BJ (cell line): ENCODE measurements at regions not wholly inside any gene's neighbourhood (a gene's known extent, or its start where the extent isn't known, plus 50 kb on each side); places are given as distances from the start of the nearest gene placed in this dataset.
A peak's percentile ranks its signal among the peaks of the same experiment; 100 is the strongest.

ENCODE experiments used
- CTCF ChIA-PET: fragments of 350-600 bp; formaldehyde crosslinking; extraction: SDS; loops from one replicate; lab custom pipeline; 2021; ENCODE audit warnings: antibody characterized with exemption, inconsistent platforms; lab: Yijun Ruan, JAX
- POLR2A ChIA-PET: fragments of 300-600 bp; sonication (Branson Sonifier 250); formaldehyde crosslinking; extraction: SDS; loops from one replicate; lab custom pipeline; 2021; ENCODE audit warnings: antibody characterized with exemption; lab: Charles Lee
- DNase-seq: peaks from one replicate; pipeline ENCODE4 v3.0.0-alpha.2; 2011; ENCODE audit warnings: low read depth
- H3K27me3 ChIP-seq: 2 replicates; pipeline ENCODE4 v1.6.0; 2011; ENCODE audit warnings: low read length; ENCODE audit not compliant: control insufficient read depth, insufficient read depth
- H3K36me3 ChIP-seq: 2 replicates; pipeline ENCODE4 v1.5.1; 2011; ENCODE audit warnings: low read length; ENCODE audit not compliant: control insufficient read depth, insufficient read depth
- H3K4me3 ChIP-seq: 2 replicates; pipeline ENCODE4 v1.5.1; 2011; ENCODE audit warnings: low read depth, mild to moderate bottlenecking, control low read depth, low read length
- TF ChIP-seq, protein P1 (sequence below): IDR thresholded peaks from 2 replicates; pipeline ENCODE4 v1.5.1; 2011; ENCODE audit warnings: low read depth, mild to moderate bottlenecking, control low read depth, inconsistent platforms, low read length, moderate library complexity; ENCODE audit not compliant: insufficient read depth

DNA sequence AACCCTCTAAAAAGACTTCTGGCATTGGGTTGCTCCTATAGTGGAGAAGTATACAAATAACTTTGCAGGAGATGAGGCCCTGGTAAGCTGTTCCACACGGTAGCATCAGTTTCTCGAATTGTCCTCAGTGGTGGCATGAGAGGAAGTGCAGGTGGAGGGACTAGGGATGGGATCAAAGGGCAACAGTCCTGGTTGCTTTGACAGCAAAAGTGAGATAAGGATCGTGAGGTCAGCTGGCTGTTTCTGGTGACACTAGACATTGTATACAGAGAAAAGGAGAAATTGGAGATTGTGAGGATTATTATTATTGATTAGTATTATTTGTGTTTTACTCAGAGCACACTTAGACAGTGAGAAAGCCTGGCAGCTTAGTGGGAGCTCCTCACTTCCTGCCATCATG lies 61.3 kb upstream of the EXOC2 start:
- no peak for DNase-seq
- no peak overlapping the region for H3K4me3 ChIP-seq
- CTCF ChIA-PET = interaction anchor here (0.8 to 1.4 kb wide), 3 partner anchors 11 to 34 kb away, joined by 3 to 4 read pairs (median 3); no protein-coding TSS in a partner anchor
- no peaks in the 10 kb centered on the region for H3K36me3 ChIP-seq
- no peaks in the 10 kb centered on the region; the same call in 1 of the 2 replicates for H3K27me3 ChIP-seq
- TF ChIP-seq, protein P1, sequence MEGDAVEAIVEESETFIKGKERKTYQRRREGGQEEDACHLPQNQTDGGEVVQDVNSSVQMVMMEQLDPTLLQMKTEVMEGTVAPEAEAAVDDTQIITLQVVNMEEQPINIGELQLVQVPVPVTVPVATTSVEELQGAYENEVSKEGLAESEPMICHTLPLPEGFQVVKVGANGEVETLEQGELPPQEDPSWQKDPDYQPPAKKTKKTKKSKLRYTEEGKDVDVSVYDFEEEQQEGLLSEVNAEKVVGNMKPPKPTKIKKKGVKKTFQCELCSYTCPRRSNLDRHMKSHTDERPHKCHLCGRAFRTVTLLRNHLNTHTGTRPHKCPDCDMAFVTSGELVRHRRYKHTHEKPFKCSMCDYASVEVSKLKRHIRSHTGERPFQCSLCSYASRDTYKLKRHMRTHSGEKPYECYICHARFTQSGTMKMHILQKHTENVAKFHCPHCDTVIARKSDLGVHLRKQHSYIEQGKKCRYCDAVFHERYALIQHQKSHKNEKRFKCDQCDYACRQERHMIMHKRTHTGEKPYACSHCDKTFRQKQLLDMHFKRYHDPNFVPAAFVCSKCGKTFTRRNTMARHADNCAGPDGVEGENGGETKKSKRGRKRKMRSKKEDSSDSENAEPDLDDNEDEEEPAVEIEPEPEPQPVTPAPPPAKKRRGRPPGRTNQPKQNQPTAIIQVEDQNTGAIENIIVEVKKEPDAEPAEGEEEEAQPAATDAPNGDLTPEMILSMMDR = no peak
- POLR2A ChIA-PET = no interaction called here

DNA sequence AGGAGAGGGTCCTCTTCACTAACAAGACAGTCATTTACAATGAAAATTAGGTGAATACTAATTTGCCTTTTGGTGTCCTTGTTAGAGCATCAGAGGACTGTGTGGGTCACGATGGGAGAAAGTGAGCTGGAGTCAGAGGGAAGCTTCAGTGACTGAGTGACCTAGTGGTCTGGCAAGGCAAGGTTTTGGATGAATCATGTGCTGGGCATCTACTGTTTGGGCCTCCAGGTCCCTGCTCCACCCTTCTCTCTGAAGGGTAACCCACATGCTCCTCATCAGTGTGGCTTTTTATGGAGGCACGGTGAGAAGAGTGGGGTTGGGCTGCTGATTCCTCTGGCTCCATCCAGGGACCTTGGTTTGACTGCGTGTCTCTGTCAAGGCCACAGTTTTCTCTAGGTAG lies 60.5 kb upstream of the EXOC2 start:
- H3K27me3 ChIP-seq = no peaks in the 10 kb centered on the region; the same call in 1 of the 2 replicates
- H3K4me3 ChIP-seq = no peak overlapping the region
- POLR2A ChIA-PET = no interaction called here
- DNase-seq = peak; percentile 19
- CTCF ChIA-PET = interaction anchor here (0.6 to 1.4 kb wide), 4 partner anchors 12 to 338 kb away, joined by 3 to 4 read pairs (median 3); no protein-coding TSS in a partner anchor
- TF ChIP-seq, protein P1 = no peak
- H3K36me3 ChIP-seq = no peaks in the 10 kb centered on the region

DNA sequence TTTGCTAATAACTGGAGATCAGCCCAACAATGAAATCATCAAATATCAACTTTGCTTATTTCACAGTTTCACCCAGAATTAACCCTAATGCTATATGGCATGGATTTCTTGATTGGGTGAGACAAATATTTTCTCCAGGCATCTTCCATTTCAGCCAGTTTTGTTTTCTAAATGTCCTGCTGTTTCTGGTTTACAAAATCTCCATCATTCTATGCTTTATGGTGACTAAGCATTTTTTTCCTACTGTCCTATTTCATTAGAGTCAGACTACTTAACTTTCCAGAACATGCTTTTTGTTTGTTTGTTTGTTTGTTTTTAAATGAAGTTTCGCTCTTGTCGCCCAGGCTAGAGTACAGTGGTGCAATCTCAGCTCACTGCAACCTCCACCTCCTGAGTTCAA lies 59.5 kb upstream of the EXOC2 start:
- no peak for DNase-seq
- TF ChIP-seq, protein P1 = no peak
- H3K36me3 ChIP-seq = no peaks in the 10 kb centered on the region
- ChIA-PET CTCF (interaction anchor here (0.9 kb wide), 1 partner anchor 9 kb away, joined by 3 read pairs; no protein-coding TSS in a partner anchor), POLR2A (no interaction called here)
- no peak overlapping the region for H3K4me3 ChIP-seq
- peaks cover 2% of the 10 kb centered on the region for H3K27me3 ChIP-seq

DNA sequence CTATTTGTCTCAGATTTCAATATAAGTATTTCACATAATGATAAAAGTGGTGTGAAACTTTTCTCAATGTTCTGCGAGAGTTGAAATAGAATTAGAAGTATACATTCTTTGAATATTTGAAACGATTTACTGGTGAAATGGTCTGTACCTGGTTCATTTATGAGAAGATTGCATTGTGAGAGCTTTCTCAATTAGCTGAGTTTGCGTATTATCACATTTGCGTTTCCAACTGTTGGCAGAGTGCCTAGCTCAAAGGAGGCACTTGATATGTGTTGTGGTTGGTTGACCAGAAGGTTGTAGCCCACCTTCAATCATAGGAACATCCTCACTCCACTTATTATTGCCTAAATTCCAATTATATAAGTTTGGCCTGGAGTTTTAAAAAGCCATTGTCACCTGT lies 58.8 kb upstream of the EXOC2 start:
- H3K27me3 ChIP-seq = peaks cover 3% of the 10 kb centered on the region
- POLR2A ChIA-PET = no interaction called here
- H3K36me3 ChIP-seq = no peaks in the 10 kb centered on the region
- CTCF ChIA-PET = interaction anchor here (0.9 kb wide), 1 partner anchor 10 kb away, joined by 3 read pairs; no protein-coding TSS in a partner anchor
- no peak for DNase-seq
- TF ChIP-seq, protein P1 = no peak
- no peak overlapping the region for H3K4me3 ChIP-seq

DNA sequence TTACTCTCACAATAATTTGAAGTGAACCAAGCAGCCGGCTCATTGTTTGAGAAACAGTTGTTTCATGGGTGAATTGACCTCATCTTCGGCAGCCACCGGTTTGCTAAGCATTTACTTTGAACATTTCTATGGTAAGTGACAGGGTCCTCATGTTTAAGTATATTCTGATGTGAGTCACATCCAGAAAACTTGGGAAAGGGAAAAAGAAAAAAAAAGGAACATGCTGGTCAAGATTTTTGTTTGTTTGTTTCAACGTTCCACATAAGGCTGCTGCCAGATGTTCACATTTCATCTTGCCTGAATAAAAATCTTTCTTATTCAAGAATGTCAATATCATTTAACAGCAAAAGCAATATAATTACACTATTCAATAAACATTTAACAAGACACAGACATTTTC lies 55.0 kb upstream of the EXOC2 start:
- Histone ChIP-seq H3K36me3 (no peaks in the 10 kb centered on the region), H3K4me3 (no peak overlapping the region), H3K27me3 (peaks cover 3% of the 10 kb centered on the region; the same call in 1 of the 2 replicates)
- ChIA-PET CTCF (no interaction called here), POLR2A (no interaction called here)
- DNase-seq = no peak
- TF ChIP-seq, protein P1 = no peak
